ENCODE measurements at regions not wholly inside any gene's neighbourhood (a gene's known extent, or its start where the extent isn't known, plus 50 kb on each side); places are given as distances from the start of the nearest gene placed in this dataset.
A peak's percentile ranks its signal among the peaks of the same experiment; 100 is the strongest.

DNA sequence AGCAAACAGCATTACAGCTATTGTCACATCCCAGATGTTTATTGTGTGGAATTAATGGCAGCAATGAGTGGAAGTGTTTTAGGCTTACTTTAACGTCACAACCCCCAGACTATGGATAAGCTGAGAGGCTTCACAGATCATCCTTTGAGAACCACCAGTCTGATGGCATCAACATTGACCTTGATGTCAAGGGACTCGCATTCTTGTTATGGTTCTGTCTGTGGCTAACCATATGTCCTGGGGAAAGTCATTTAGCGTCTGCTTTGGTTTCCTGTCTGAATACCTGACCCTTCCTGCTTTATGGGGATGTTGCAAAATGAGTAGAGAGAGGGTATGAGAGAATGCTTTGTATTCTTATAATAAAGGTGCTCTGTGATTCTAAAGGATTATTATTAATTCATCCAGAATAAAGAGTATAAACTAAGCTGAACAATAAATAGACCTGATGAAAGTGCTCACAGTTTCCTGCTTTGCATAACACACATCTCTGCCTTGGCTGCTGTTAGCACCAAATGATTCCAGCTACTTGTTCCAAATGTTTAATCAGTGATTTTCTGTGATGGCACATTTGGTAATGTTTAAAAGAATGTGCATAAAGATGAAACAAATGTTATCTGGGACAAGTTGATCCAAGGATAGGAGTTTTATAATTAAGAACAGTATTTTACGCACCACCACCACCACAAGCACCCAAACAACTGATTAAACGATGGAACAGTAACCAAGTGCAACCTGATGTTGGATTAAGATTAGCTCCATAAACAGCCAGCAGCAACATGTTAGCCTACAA is 116.9 kb upstream of the LRIG3 start:
- Histone ChIP-seq H3K4me1 (ENCODE audit: insufficient read depth, poor library complexity, severe bottlenecking) (peaks cover 33% of the 10 kb centered on the region), H3K27ac (ENCODE audit: poor library complexity, severe bottlenecking) (peak overlapping the region; percentile 45), H3K9me3 (ENCODE audit: severe bottlenecking) (no peaks in the 10 kb centered on the region), H3K36me3 (ENCODE audit: low read depth) (no peaks in the 10 kb centered on the region), H3K27me3 (ENCODE audit: insufficient read depth, poor library complexity, severe bottlenecking) (no peaks in the 10 kb centered on the region), H3K4me3 (ENCODE audit: severe bottlenecking) (no peak overlapping the region)
- TF ChIP-seq, protein P1, sequence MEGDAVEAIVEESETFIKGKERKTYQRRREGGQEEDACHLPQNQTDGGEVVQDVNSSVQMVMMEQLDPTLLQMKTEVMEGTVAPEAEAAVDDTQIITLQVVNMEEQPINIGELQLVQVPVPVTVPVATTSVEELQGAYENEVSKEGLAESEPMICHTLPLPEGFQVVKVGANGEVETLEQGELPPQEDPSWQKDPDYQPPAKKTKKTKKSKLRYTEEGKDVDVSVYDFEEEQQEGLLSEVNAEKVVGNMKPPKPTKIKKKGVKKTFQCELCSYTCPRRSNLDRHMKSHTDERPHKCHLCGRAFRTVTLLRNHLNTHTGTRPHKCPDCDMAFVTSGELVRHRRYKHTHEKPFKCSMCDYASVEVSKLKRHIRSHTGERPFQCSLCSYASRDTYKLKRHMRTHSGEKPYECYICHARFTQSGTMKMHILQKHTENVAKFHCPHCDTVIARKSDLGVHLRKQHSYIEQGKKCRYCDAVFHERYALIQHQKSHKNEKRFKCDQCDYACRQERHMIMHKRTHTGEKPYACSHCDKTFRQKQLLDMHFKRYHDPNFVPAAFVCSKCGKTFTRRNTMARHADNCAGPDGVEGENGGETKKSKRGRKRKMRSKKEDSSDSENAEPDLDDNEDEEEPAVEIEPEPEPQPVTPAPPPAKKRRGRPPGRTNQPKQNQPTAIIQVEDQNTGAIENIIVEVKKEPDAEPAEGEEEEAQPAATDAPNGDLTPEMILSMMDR (IDR thresholded peaks at IDR 0.05; ENCODE audit: poor library complexity, severe bottlenecking), result no peak
- ATAC-seq (ENCODE audit: low read depth) (no peak), DNase-seq (ENCODE audit: low spot score) (no peak)

DNA sequence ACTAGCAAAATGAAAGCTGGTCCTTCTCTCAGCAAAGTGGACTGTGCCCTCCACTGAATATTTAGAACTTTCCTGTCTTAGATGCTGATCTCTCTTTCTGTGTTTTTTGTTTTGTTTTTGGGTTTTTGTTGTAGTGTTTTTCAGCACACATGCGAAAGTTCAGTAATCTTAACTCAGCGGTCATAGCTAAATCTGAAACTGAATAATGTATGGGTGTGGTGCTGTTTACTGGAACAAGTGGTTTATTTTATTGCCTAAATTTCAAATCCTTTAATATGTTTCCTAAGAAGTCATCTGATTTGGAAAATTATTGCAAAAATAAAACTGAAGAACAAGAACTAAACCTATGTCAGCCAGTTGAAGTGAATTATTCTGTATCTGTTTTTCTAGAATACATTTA is 116.0 kb upstream of the LRIG3 start:
- no peak overlapping the region for H3K4me3 ChIP-seq (ENCODE audit: severe bottlenecking)
- peak overlapping the region; percentile 45 for H3K27ac ChIP-seq (ENCODE audit: poor library complexity, severe bottlenecking)
- H3K9me3 ChIP-seq (ENCODE audit: severe bottlenecking), result no peaks in the 10 kb centered on the region
- H3K4me1 ChIP-seq (ENCODE audit: insufficient read depth, poor library complexity, severe bottlenecking), result peaks cover 27% of the 10 kb centered on the region
- no peaks in the 10 kb centered on the region for H3K27me3 ChIP-seq (ENCODE audit: insufficient read depth, poor library complexity, severe bottlenecking)
- no peak for DNase-seq (ENCODE audit: low spot score)
- no peak for ATAC-seq (ENCODE audit: low read depth)
- no peaks in the 10 kb centered on the region for H3K36me3 ChIP-seq (ENCODE audit: low read depth)
- TF ChIP-seq, protein P1 (IDR thresholded peaks at IDR 0.05; ENCODE audit: poor library complexity, severe bottlenecking), result no peak

DNA sequence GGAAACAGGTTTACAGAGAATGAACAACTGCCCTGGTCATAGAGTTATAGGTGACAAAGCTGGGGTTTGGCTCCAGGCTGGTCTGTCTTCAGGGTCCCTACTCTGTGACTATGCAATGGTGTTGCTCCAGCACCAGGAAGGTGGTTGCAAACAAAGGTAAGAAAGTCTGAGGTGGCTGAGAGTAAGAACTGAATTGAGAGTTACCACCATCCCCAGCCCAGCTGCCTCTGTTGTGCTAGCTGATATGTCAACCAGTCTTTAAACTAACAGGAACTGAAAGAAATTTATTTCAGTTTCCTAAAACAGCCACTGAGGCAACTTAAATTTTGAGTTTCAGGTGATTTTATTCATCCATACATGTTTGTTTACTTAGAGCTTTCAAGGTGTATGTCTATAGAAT is 111.0 kb upstream of the LRIG3 start:
- Histone ChIP-seq H3K27ac (ENCODE audit: poor library complexity, severe bottlenecking) (no peak overlapping the region), H3K27me3 (ENCODE audit: insufficient read depth, poor library complexity, severe bottlenecking) (no peaks in the 10 kb centered on the region)
- DNase-seq (ENCODE audit: low spot score), result no peak

DNA sequence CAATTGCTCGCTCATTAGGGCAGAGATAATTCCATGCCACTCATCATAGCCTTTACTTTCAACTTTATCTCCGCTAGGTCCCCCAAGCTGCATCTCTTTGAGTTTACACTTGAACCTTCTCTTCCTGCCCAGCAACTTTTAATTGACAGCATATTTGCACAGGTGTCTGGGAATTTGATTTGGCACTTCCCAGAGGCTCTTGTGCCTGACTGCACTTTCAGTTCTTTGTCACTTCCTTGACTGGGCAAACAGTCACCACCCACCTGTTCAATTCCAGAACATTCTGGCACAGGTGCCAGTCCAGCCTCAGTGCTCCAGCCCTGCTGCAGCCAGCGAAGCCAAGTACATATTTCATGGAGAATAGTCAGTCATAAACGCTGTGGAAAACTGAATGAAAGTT is 110.1 kb upstream of the LRIG3 start:
- Histone ChIP-seq H3K9me3 (ENCODE audit: severe bottlenecking) (no peaks in the 10 kb centered on the region), H3K27ac (ENCODE audit: poor library complexity, severe bottlenecking) (no peak overlapping the region), H3K4me1 (ENCODE audit: insufficient read depth, poor library complexity, severe bottlenecking) (no peaks in the 10 kb centered on the region), H3K4me3 (ENCODE audit: severe bottlenecking) (no peak overlapping the region), H3K27me3 (ENCODE audit: insufficient read depth, poor library complexity, severe bottlenecking) (no peaks in the 10 kb centered on the region), H3K36me3 (ENCODE audit: low read depth) (no peaks in the 10 kb centered on the region)
- TF ChIP-seq, protein P1 (IDR thresholded peaks at IDR 0.05; ENCODE audit: poor library complexity, severe bottlenecking), result no peak
- no peak for DNase-seq (ENCODE audit: low spot score)
- no peak for ATAC-seq (ENCODE audit: low read depth)

More for the DNA sequence above, 111.0 kb upstream of the LRIG3 start:
- ATAC-seq (ENCODE audit: low read depth), result no peak
- Histone ChIP-seq H3K36me3 (ENCODE audit: low read depth) (no peaks in the 10 kb centered on the region), H3K4me3 (ENCODE audit: severe bottlenecking) (no peak overlapping the region), H3K4me1 (ENCODE audit: insufficient read depth, poor library complexity, severe bottlenecking) (no peaks in the 10 kb centered on the region), H3K9me3 (ENCODE audit: severe bottlenecking) (no peaks in the 10 kb centered on the region)
- TF ChIP-seq, protein P1 (IDR thresholded peaks at IDR 0.05; ENCODE audit: poor library complexity, severe bottlenecking), result no peak

DNA sequence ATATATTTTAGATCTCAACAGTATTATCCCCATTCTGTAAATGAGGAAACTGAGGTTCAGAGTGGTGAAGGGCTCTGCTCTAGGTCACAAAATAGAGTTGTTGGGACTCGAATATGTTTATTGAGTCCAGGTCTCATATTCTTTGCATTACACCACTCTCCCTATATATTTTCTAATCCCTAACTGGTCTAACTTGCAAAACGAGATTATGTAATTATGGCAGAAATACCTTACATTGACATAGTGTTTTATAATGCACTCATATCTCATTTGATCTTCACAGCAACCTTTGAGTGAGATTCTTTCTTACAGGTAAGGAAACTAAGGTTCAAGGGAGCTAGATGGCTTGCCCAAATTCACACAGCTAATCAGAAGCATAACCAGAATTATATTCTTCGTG is 106.9 kb upstream of the LRIG3 start:
- no peaks in the 10 kb centered on the region for H3K4me1 ChIP-seq (ENCODE audit: insufficient read depth, poor library complexity, severe bottlenecking)
- no peak for DNase-seq (ENCODE audit: low spot score)
- no peak for ATAC-seq (ENCODE audit: low read depth)
- H3K4me3 ChIP-seq (ENCODE audit: severe bottlenecking), result no peak overlapping the region
- no peaks in the 10 kb centered on the region for H3K9me3 ChIP-seq (ENCODE audit: severe bottlenecking)
- no peaks in the 10 kb centered on the region for H3K27me3 ChIP-seq (ENCODE audit: insufficient read depth, poor library complexity, severe bottlenecking)
- no peaks in the 10 kb centered on the region for H3K36me3 ChIP-seq (ENCODE audit: low read depth)
- TF ChIP-seq, protein P1 (IDR thresholded peaks at IDR 0.05; ENCODE audit: poor library complexity, severe bottlenecking), result no peak
- H3K27ac ChIP-seq (ENCODE audit: poor library complexity, severe bottlenecking), result no peak overlapping the region
